K562 (cell line): ENCODE measurements at regions not wholly inside any gene's neighbourhood (a gene's known extent, or its start where the extent isn't known, plus 50 kb on each side); places are given as distances from the start of the nearest gene placed in this dataset.

ENCODE experiments used
- L3MBTL2 ChIP-seq: fragments of 450-650 bp; IDR thresholded peaks from 2 replicates; pipeline ENCODE4 v1.6.1; 2016; ENCODE audit warnings: mild to moderate bottlenecking, moderate library complexity
- RAD51 ChIP-seq: fragments of 450-650 bp; IDR thresholded peaks from 2 replicates; pipeline ENCODE4 v1.7.1; 2016; ENCODE audit warnings: low read depth, mild to moderate bottlenecking, borderline replicate concordance
- SMC3 ChIP-seq: conservative IDR thresholded peaks from 2 replicates; pipeline ENCODE4 v1.6.1; 2011; ENCODE audit warnings: low read depth, low read length, improper control_type of control experiment; ENCODE audit not compliant: insufficient read depth
- ZHX1 ChIP-seq: fragments of 150-350 bp; conservative IDR thresholded peaks from 2 replicates; pipeline ENCODE4 v1.6.1; 2014; ENCODE audit warnings: low read length
- TF ChIP-seq, protein P1 (sequence below), 2 experiments: fragments of 450-650 bp in 1 of 2; sonication (generic) in 1 of 2; formaldehyde crosslinking in 1 of 2; IDR thresholded peaks; 2 replicates each; pipeline versions ENCODE4 v1.7.1 to v1.9.0; 2016 to 2022; ENCODE audit warnings: inconsistent platforms in 1 of 2, mild to moderate bottlenecking in 1 of 2, missing genetic modification reagents in 1 of 2

DNA sequence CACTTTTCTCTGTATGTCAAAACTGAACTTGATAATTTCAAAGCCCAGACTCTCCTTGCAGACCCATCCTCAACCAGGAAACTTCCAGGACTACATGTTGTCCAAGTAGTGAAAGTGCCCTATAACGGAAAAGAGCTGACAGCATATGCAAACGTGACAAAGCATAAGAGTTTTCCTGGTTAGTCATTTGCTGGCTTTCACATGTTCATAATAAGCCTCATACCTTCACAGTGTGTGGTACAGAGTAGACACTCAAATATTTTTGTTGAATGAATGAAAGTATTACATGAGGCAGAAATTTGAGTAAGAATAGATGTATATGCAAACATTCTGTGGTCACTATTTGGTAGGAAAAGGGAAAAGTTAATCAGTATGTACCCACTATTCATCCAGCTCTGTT, 473.3 kb downstream of the MRPL39 start:
- TF ChIP-seq, protein P1, sequence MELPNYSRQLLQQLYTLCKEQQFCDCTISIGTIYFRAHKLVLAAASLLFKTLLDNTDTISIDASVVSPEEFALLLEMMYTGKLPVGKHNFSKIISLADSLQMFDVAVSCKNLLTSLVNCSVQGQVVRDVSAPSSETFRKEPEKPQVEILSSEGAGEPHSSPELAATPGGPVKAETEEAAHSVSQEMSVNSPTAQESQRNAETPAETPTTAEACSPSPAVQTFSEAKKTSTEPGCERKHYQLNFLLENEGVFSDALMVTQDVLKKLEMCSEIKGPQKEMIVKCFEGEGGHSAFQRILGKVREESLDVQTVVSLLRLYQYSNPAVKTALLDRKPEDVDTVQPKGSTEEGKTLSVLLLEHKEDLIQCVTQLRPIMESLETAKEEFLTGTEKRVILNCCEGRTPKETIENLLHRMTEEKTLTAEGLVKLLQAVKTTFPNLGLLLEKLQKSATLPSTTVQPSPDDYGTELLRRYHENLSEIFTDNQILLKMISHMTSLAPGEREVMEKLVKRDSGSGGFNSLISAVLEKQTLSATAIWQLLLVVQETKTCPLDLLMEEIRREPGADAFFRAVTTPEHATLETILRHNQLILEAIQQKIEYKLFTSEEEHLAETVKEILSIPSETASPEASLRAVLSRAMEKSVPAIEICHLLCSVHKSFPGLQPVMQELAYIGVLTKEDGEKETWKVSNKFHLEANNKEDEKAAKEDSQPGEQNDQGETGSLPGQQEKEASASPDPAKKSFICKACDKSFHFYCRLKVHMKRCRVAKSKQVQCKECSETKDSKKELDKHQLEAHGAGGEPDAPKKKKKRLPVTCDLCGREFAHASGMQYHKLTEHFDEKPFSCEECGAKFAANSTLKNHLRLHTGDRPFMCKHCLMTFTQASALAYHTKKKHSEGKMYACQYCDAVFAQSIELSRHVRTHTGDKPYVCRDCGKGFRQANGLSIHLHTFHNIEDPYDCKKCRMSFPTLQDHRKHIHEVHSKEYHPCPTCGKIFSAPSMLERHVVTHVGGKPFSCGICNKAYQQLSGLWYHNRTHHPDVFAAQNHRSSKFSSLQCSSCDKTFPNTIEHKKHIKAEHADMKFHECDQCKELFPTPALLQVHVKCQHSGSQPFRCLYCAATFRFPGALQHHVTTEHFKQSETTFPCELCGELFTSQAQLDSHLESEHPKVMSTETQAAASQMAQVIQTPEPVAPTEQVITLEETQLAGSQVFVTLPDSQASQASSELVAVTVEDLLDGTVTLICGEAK (IDR thresholded peaks at IDR 0.05): no peak
- TF ChIP-seq, protein P1 (CRISPR knock-in tag; IDR thresholded peaks at IDR 0.05): no peak
- TF ChIP-seq ZHX1 (no peak), L3MBTL2 (no peak), RAD51 (no peak), SMC3 (no peak)
